H1 (cell line): ENCODE measurements at regions not wholly inside any gene's neighbourhood (a gene's known extent, or its start where the extent isn't known, plus 50 kb on each side); places are given as distances from the start of the nearest gene placed in this dataset.

Source experiments
- CTCF ChIA-PET: fragments of 300-600 bp; sonication (Branson Sonifier 250); formaldehyde crosslinking; loops from one replicate; lab custom pipeline; 2021; ENCODE audit not compliant: partially characterized antibody; lab: Charles Lee
- POLR2A ChIA-PET: fragments of 300-600 bp; sonication (Branson Sonifier 250); formaldehyde crosslinking; loops from one replicate; lab custom pipeline; 2021; ENCODE audit warnings: inconsistent platforms; ENCODE audit not compliant: partially characterized antibody; lab: Charles Lee
- DNase-seq, 2 experiments: peaks; one replicate each; pipeline versions ENCODE4 v3.0.0 to v3.0.0-alpha.2; 2010 to 2022; ENCODE audit warnings: low spot score in 2 of 2, low read depth in 1 of 2, mixed read lengths in 1 of 2
- FAIRE-seq: peaks from 2 replicates; lab custom pipeline; 2011; peaks lifted over from hg19 to GRCh38; lab: Jason Lieb, UNC
- H2AFZ ChIP-seq: 2 replicates; pipeline ENCODE4 v1.8.1; 2012; ENCODE audit warnings: low read length, inconsistent platforms
- H2AK5ac ChIP-seq: 2 replicates; pipeline ENCODE4 v1.6.1; 2013; ENCODE audit warnings: low read depth, low read length
- H2BK120ac ChIP-seq: replicated peaks from 2 replicates; pipeline ENCODE3; 2013; ENCODE audit warnings: low read depth, low read length, inconsistent platforms
- H2BK12ac ChIP-seq: 2 replicates; pipeline ENCODE4 v1.6.1; 2013; ENCODE audit warnings: low read depth, low read length
- H2BK15ac ChIP-seq: 2 replicates; pipeline ENCODE4 v1.6.1; 2013; ENCODE audit warnings: low read length
- H2BK20ac ChIP-seq: 2 replicates; pipeline ENCODE4 v1.6.1; 2013; ENCODE audit warnings: low read length
- H2BK5ac ChIP-seq: 2 replicates; pipeline ENCODE4 v1.6.1; 2013; ENCODE audit warnings: low read depth, low read length
- H3K14ac ChIP-seq: 2 replicates; pipeline ENCODE4 v1.6.1; 2013; ENCODE audit warnings: inconsistent platforms; ENCODE audit not compliant: insufficient read length
- H3K18ac ChIP-seq: 2 replicates; pipeline ENCODE4 v1.6.1; 2013; ENCODE audit warnings: low read length; ENCODE audit errors: extremely low read depth
- H3K23ac ChIP-seq: 2 replicates; pipeline ENCODE4 v1.6.1; 2013; ENCODE audit warnings: inconsistent platforms; ENCODE audit not compliant: insufficient read length
- H3K23me2 ChIP-seq: 2 replicates; pipeline ENCODE4 v1.6.1; 2013; ENCODE audit warnings: low read depth, low read length
- H3K27ac ChIP-seq: 2 replicates; pipeline ENCODE4 v1.6.1; 2011; ENCODE audit warnings: low read depth, low read length, inconsistent platforms
- H3K27me3 ChIP-seq, 4 experiments: replicated peaks in 1 of 4; 1 replicate in 1 of 4; 2 replicates in 3 of 4; pipeline versions ENCODE4 v1.6.1 to v1.8.1; 2011 to 2013; ENCODE audit warnings: low read length in 3 of 4, mild to moderate bottlenecking in 3 of 4, inconsistent platforms in 2 of 4, mixed read lengths in 2 of 4, moderate library complexity in 1 of 4; ENCODE audit not compliant: control insufficient read depth in 3 of 4, insufficient read depth in 3 of 4; ENCODE audit errors: extremely low read depth in 1 of 4
- H3K36me3 ChIP-seq, 4 experiments: 2 replicates each; pipeline versions ENCODE4 v1.6.1 to v1.8.1; 2011 to 2013; ENCODE audit warnings: mild to moderate bottlenecking in 4 of 4, low read length in 3 of 4, moderate library complexity in 2 of 4, control low read depth in 1 of 4, inconsistent platforms in 1 of 4; ENCODE audit not compliant: insufficient read depth in 4 of 4, control insufficient read depth in 2 of 4
- H3K4ac ChIP-seq: replicated peaks from 2 replicates; pipeline ENCODE3; 2013; ENCODE audit warnings: low read length, low read depth, mixed read lengths, inconsistent platforms; ENCODE audit not compliant: insufficient read length
- H3K4me1 ChIP-seq, 4 experiments: replicated peaks in 1 of 4; 1 replicate in 1 of 4; 2 replicates in 3 of 4; pipeline versions ENCODE4 v1.6.1 to v1.8.1; 2011 to 2013; ENCODE audit warnings: low read length in 3 of 4, inconsistent platforms in 2 of 4, mixed read lengths in 1 of 4; ENCODE audit not compliant: insufficient read depth in 4 of 4, control insufficient read depth in 3 of 4
- H3K4me2 ChIP-seq, 2 experiments: 2 replicates each; pipeline versions ENCODE4 v1.6.1 to v1.8.1; 2011 to 2013; ENCODE audit warnings: low read depth in 2 of 2, low read length in 2 of 2, control low read depth in 1 of 2, inconsistent platforms in 1 of 2, mild to moderate bottlenecking in 1 of 2; ENCODE audit not compliant: insufficient read depth in 1 of 2
- H3K4me3 ChIP-seq, 4 experiments: fragments of 200-600, 300-600 bp in 1 of 4; sonication (generic), shearing (Covaris generic), sonication (Bioruptor Twin) in 1 of 4; 2 replicates each; pipeline versions ENCODE4 v1.5.1 to v1.8.1; 2011 to 2016; ENCODE audit warnings: low read length in 4 of 4, low read depth in 3 of 4, control low read depth in 2 of 4, inconsistent platforms in 2 of 4, mild to moderate bottlenecking in 2 of 4, mixed read lengths in 1 of 4, moderate library complexity in 1 of 4; ENCODE audit not compliant: insufficient read depth in 2 of 4; ENCODE audit errors: extremely low read depth in 1 of 4
- H3K56ac ChIP-seq: replicated peaks from 2 replicates; pipeline ENCODE3; 2013; ENCODE audit warnings: low read depth, mild to moderate bottlenecking, mixed read lengths, low read length, inconsistent platforms; ENCODE audit not compliant: insufficient read length
- H3K79me1 ChIP-seq: 2 replicates; pipeline ENCODE4 v1.6.1; 2013; ENCODE audit warnings: low read depth, low read length, control low read depth
- H3K79me2 ChIP-seq, 2 experiments: 2 replicates each; pipeline versions ENCODE4 v1.6.1 to v1.8.1; 2012 to 2013; ENCODE audit warnings: low read length in 2 of 2, mild to moderate bottlenecking in 2 of 2, inconsistent platforms in 1 of 2; ENCODE audit not compliant: insufficient read depth in 2 of 2, control insufficient read depth in 1 of 2
- H3K9ac ChIP-seq, 4 experiments: replicated peaks in 1 of 4; 1 replicate in 1 of 4; 2 replicates in 3 of 4; pipeline versions ENCODE4 v1.6.1 to v1.8.1; 2011 to 2013; ENCODE audit warnings: low read depth in 3 of 4, low read length in 3 of 4, control low read depth in 2 of 4, mild to moderate bottlenecking in 2 of 4, moderate library complexity in 2 of 4, inconsistent platforms in 1 of 4; ENCODE audit errors: extremely low read depth in 1 of 4
- H3K9me3 ChIP-seq, 2 experiments: 2 replicates each; pipeline versions ENCODE4 v1.6.1 to v1.8.1; 2012 to 2013; ENCODE audit warnings: mild to moderate bottlenecking in 2 of 2, moderate library complexity in 2 of 2, control low read depth in 1 of 2, inconsistent platforms in 1 of 2, low read depth in 1 of 2, low read length in 1 of 2, mixed read lengths in 1 of 2; ENCODE audit not compliant: insufficient read depth in 2 of 2
- H4K20me1 ChIP-seq, 2 experiments: replicated peaks in 1 of 2; 2 replicates each; pipeline versions ENCODE3 to v1.8.1; 2011 to 2013; ENCODE audit warnings: inconsistent platforms in 2 of 2, low read length in 2 of 2, mild to moderate bottlenecking in 1 of 2; ENCODE audit not compliant: insufficient read depth in 2 of 2, control insufficient read depth in 1 of 2
- H4K5ac ChIP-seq: 2 replicates; pipeline ENCODE4 v1.6.1; 2013; ENCODE audit warnings: low read length, low read depth, mixed read lengths, inconsistent platforms; ENCODE audit not compliant: insufficient read length
- H4K8ac ChIP-seq: 2 replicates; pipeline ENCODE4 v1.8.0; 2013; ENCODE audit warnings: mild to moderate bottlenecking, moderate library complexity, low read length, inconsistent platforms; ENCODE audit not compliant: insufficient read depth; ENCODE audit errors: extremely low read depth
- H4K91ac ChIP-seq: replicated peaks from 2 replicates; pipeline ENCODE3; 2013; ENCODE audit warnings: low read length, mixed read lengths, inconsistent platforms; ENCODE audit not compliant: insufficient read length
- BACH1 ChIP-seq: IDR thresholded peaks from 2 replicates; pipeline ENCODE4 v1.6.1; 2012; ENCODE audit warnings: low read length, improper control_type of control experiment
- EGR1 ChIP-seq: IDR thresholded peaks from 2 replicates; pipeline ENCODE4 v1.6.1; 2011; ENCODE audit warnings: low read depth, low read length, borderline replicate concordance
- JUND ChIP-seq: IDR thresholded peaks from 2 replicates; pipeline ENCODE4 v1.6.1; 2011; ENCODE audit warnings: mild to moderate bottlenecking, improper control_type of control experiment, low read length
- MAX ChIP-seq: IDR thresholded peaks from 2 replicates; pipeline ENCODE4 v1.6.1; 2012; ENCODE audit warnings: inconsistent platforms
- NANOG ChIP-seq: IDR thresholded peaks from 2 replicates; pipeline ENCODE4 v1.6.1; 2011; ENCODE audit warnings: low read length, low read depth, mild to moderate bottlenecking, inconsistent platforms; ENCODE audit not compliant: insufficient read depth, poor library complexity, severe bottlenecking
- POLR2AphosphoS5 ChIP-seq: IDR thresholded peaks from 2 replicates; pipeline ENCODE4 v1.6.1; 2011; ENCODE audit warnings: low read depth, low read length
- RAD21 ChIP-seq, 2 experiments: IDR thresholded peaks in 1 of 2; conservative IDR thresholded peaks in 1 of 2; 2 replicates each; pipeline ENCODE4 v1.6.1; 2011; ENCODE audit warnings: low read depth in 2 of 2, low read length in 2 of 2, improper control_type of control experiment in 1 of 2, inconsistent platforms in 1 of 2, mild to moderate bottlenecking in 1 of 2, moderate library complexity in 1 of 2
- SAP30 ChIP-seq: fragments of 300-600 bp; sonication (generic); IDR thresholded peaks from 2 replicates; pipeline ENCODE4 v1.7.1; 2012; ENCODE audit warnings: low read length, moderate library complexity, mild to moderate bottlenecking, inconsistent platforms; ENCODE audit not compliant: insufficient read depth, insufficient replicate concordance
- SP4 ChIP-seq: IDR thresholded peaks from 2 replicates; pipeline ENCODE4 v1.6.1; 2012; ENCODE audit warnings: low read length, inconsistent platforms
- TAF7 ChIP-seq: optimal IDR thresholded peaks from 2 replicates; pipeline ENCODE3; 2011; ENCODE audit warnings: low read depth, mild to moderate bottlenecking, inconsistent platforms, low read length, moderate library complexity, borderline replicate concordance
- TBP ChIP-seq: IDR thresholded peaks from 2 replicates; pipeline ENCODE4 v1.6.1; 2011; ENCODE audit warnings: low read depth, low read length, improper control_type of control experiment
- TEAD4 ChIP-seq: IDR thresholded peaks from 2 replicates; pipeline ENCODE4 v1.6.1; 2012; ENCODE audit warnings: low read depth, low read length, inconsistent platforms, mixed read lengths
- WGBS, 2 experiments: shearing (Covaris generic) in 1 of 2; methylation state at CpG; one replicate each; pipeline versions ENCODE4 v1.1.6 to v1.1.7; 2013 to 2015; ENCODE audit warnings: low lambda C conversion rate in 2 of 2, mixed read lengths in 2 of 2, inconsistent platforms in 1 of 2, low coverage in 1 of 2, missing lambda C conversion rate in 1 of 2; ENCODE audit not compliant: insufficient replicate concordance in 2 of 2, insufficient coverage in 1 of 2, insufficient read length in 1 of 2; ENCODE audit errors: extremely low coverage in 1 of 2, missing lambda C conversion rate in 1 of 2; 5-methylcytosine and 5-hydroxymethylcytosine counted together
- TF ChIP-seq, protein P1 (sequence below): IDR thresholded peaks from 2 replicates; pipeline ENCODE4 v1.6.1; 2012; ENCODE audit warnings: low read length, inconsistent platforms

GRCh38 chr18:34023471-34023870 lies 201.2 kb downstream of the NOL4 start:
- Histone ChIP-seq H4K20me1 (no peaks in the 10 kb centered on the region), H3K27me3 (peaks cover 0 to 1% (median 0%) of the 10 kb centered on the region in 4 experiments; a peak in 1 of 7 replicates), H2BK120ac (no peak overlapping the region), H2BK15ac (no peak overlapping the region), H2AFZ (peak overlapping the region; percentile 64; the same call in 1 of the 2 replicates), H2BK20ac (no peak overlapping the region), H3K56ac (no peak overlapping the region), H2BK12ac (no peak overlapping the region), H2BK5ac (no peak overlapping the region), H3K36me3 (no peaks in the 10 kb centered on the region), H3K4me3 (no peak overlapping the region), H3K18ac (no peak overlapping the region), H3K23ac (no peak overlapping the region), H2AK5ac (no peak overlapping the region), H3K79me2 (no peaks in the 10 kb centered on the region), H3K4ac (no peak overlapping the region), H3K14ac (no peak overlapping the region), H3K9me3 (no peaks in the 10 kb centered on the region), H4K91ac (no peak overlapping the region), H3K4me2 (no peak overlapping the region), H3K79me1 (no peaks in the 10 kb centered on the region), H4K5ac (no peak overlapping the region), H4K8ac (no peak overlapping the region), H3K9ac (no peak overlapping the region), H3K4me1 (no peaks in the 10 kb centered on the region), H3K27ac (no peak overlapping the region), H3K23me2 (no peaks in the 10 kb centered on the region)
- 84% methylated on average over 4 of the region's 4 CpGs; no CpG with 5 or more reads in 1 of the 2 experiments for WGBS, 2 experiments
- FAIRE-seq (no peak), DNase-seq (peak in 1 of 2 experiments; percentile 3)
- ChIA-PET POLR2A (no interaction called here), CTCF (interaction anchor here (0.7 to 1.2 kb wide), 2 partner anchors 184 to 186 kb away, joined by 3 to 4 read pairs; no protein-coding TSS in a partner anchor)
- TF ChIP-seq TEAD4 (peak; percentile 73), JUND (peak; percentile 67; the same call in 1 of the 2 replicates), POLR2AphosphoS5 (no peak), TBP (no peak), TAF7 (no peak), SP4 (no peak), BACH1 (no peak), RAD21 (IDR thresholded peaks at IDR 0.05 in 1 of 2, conservative IDR thresholded peaks at IDR 0.05 in 1 of 2; ENCODE audit: low read depth in 2 of 2, low read length in 2 of 2) (no peak), SAP30 (no peak), NANOG (no peak), MAX (no peak), EGR1 (no peak)
- TF ChIP-seq, protein P1, sequence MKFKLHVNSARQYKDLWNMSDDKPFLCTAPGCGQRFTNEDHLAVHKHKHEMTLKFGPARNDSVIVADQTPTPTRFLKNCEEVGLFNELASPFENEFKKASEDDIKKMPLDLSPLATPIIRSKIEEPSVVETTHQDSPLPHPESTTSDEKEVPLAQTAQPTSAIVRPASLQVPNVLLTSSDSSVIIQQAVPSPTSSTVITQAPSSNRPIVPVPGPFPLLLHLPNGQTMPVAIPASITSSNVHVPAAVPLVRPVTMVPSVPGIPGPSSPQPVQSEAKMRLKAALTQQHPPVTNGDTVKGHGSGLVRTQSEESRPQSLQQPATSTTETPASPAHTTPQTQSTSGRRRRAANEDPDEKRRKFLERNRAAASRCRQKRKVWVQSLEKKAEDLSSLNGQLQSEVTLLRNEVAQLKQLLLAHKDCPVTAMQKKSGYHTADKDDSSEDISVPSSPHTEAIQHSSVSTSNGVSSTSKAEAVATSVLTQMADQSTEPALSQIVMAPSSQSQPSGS: no peak
